Coronary artery (tissue), 2 donors: ENCODE measurements at regions not wholly inside any gene's neighbourhood (a gene's known extent, or its start where the extent isn't known, plus 50 kb on each side); places are given as distances from the start of the nearest gene placed in this dataset.
A peak's percentile ranks its signal among the peaks of the same experiment; 100 is the strongest.

ENCODE experiments used
- DNase-seq: peaks from one replicate; pipeline ENCODE4 v3.0.0-alpha.2; 2017; ENCODE audit warnings: low spot score
- H3K27ac ChIP-seq, 2 donors: fragments of 200-600 bp; sonication (generic); one replicate each; pipeline ENCODE4 v1.5.1; 2016 to 2019
- H3K4me3 ChIP-seq: fragments of 200-600 bp; sonication (generic); 2 replicates; pipeline ENCODE4 v1.5.1; 2016; ENCODE audit warnings: mild to moderate bottlenecking, moderate library complexity
- CTCF ChIP-seq: fragments of 200-600 bp; sonication (generic); IDR thresholded peaks from one replicate; pipeline ENCODE4 v1.5.1; 2019; ENCODE audit warnings: antibody characterized with exemption

GRCh38 chr9:119951591-119951990, 582.4 kb upstream of the BRINP1 start:
- DNase-seq, result no peak

GRCh38 chr9:119951090-119951489, 581.9 kb upstream of the BRINP1 start:
- Histone ChIP-seq H3K27ac (peak overlapping the region; percentile 61 to 84), H3K4me3 (peak overlapping the region; percentile 13)
- no peak for DNase-seq
- TF ChIP-seq CTCF, result no peak

More at GRCh38 chr9:119951591-119951990, 582.4 kb upstream of the BRINP1 start:
- TF ChIP-seq CTCF, result no peak
- Histone ChIP-seq H3K27ac (peak overlapping the region; percentile 61 to 84), H3K4me3 (peak overlapping the region; percentile 13)

- TF ChIP-seq CTCF, result no peak
Measured at GRCh38 chr9:119945686-119946085, 576.5 kb upstream of the BRINP1 start.

GRCh38 chr9:119941091-119941490, 571.9 kb upstream of the BRINP1 start:
- no peak for TF ChIP-seq CTCF
- no peak for DNase-seq
- no peak overlapping the region for H3K4me3 ChIP-seq
- H3K27ac ChIP-seq, result no peak overlapping the region

More at GRCh38 chr9:119945686-119946085, 576.5 kb upstream of the BRINP1 start:
- no peak overlapping the region for H3K27ac ChIP-seq
- H3K4me3 ChIP-seq, result no peak overlapping the region
- DNase-seq, result no peak

GRCh38 chr9:119938871-119939270, 569.6 kb upstream of the BRINP1 start:
- no peak overlapping the region for H3K27ac ChIP-seq
- DNase-seq, result no peak
- no peak overlapping the region for H3K4me3 ChIP-seq
- TF ChIP-seq CTCF, result no peak

- DNase-seq, result no peak
- Histone ChIP-seq H3K4me3 (no peak overlapping the region), H3K27ac (no peak overlapping the region)
- no peak for TF ChIP-seq CTCF
Measured at GRCh38 chr9:119934497-119934896, 565.3 kb upstream of the BRINP1 start.

GRCh38 chr9:119933191-119933590, 564.0 kb upstream of the BRINP1 start:
- DNase-seq, result no peak
- Histone ChIP-seq H3K4me3 (no peak overlapping the region), H3K27ac (no peak overlapping the region)
- no peak for TF ChIP-seq CTCF
